ENCODE measurements at regions not wholly inside any gene's neighbourhood (a gene's known extent, or its start where the extent isn't known, plus 50 kb on each side); places are given as distances from the start of the nearest gene placed in this dataset.
"Not testable (repeated sequence)": the region's sequence is repeated elsewhere in the genome, so short reads cannot be mapped to it uniquely, and the experiment has no call there.

- no peak for DNase-seq (ENCODE audit: low read depth, low spot score)
- no peak overlapping the region for H3K4me3 ChIP-seq (ENCODE audit: low read length)
These were observed 273.7 kb upstream of the C1orf174 start for GRCh38 chr1:4173731-4174130.

- no peak for DNase-seq (ENCODE audit: low read depth, low spot score)
- H3K4me3 ChIP-seq (ENCODE audit: low read length) = no peak overlapping the region
These were observed 274.5 kb upstream of the C1orf174 start for GRCh38 chr1:4174291-4175200.

GRCh38 chr1:4175566-4176405 lies 275.7 kb upstream of the C1orf174 start:
- no peak for DNase-seq (ENCODE audit: low read depth, low spot score)
- H3K4me3 ChIP-seq (ENCODE audit: low read length) = no peak overlapping the region

- no peak for DNase-seq (ENCODE audit: low read depth, low spot score)
- H3K4me3 ChIP-seq (ENCODE audit: low read length) = no peak overlapping the region
These were observed 276.8 kb upstream of the C1orf174 start for GRCh38 chr1:4176841-4177240.

GRCh38 chr1:4177425-4178150 lies 277.5 kb upstream of the C1orf174 start:
- no peak for DNase-seq (ENCODE audit: low read depth, low spot score)
- H3K4me3 ChIP-seq (ENCODE audit: low read length) = no peak overlapping the region

GRCh38 chr1:4178501-4179113 lies 278.5 kb upstream of the C1orf174 start:
- H3K4me3 ChIP-seq (ENCODE audit: low read length) = no peak overlapping the region
- no peak for DNase-seq (ENCODE audit: low read depth, low spot score)

GRCh38 chr1:4179914-4180735 lies 280.1 kb upstream of the C1orf174 start:
- DNase-seq (ENCODE audit: low read depth, low spot score) = no peak
- H3K4me3 ChIP-seq (ENCODE audit: low read length) = no peak overlapping the region

- H3K4me3 ChIP-seq (ENCODE audit: low read length); DNase-seq (ENCODE audit: low read depth, low spot score): not testable (repeated sequence)
These were observed 286.4 kb upstream of the C1orf174 start for GRCh38 chr1:4186486-4186885.

- DNase-seq (ENCODE audit: low read depth, low spot score) = no peak
- H3K4me3 ChIP-seq (ENCODE audit: low read length) = no peak overlapping the region
These were observed 303.4 kb upstream of the C1orf174 start for GRCh38 chr1:4203501-4203900.

GRCh38 chr1:4207183-4207582 lies 307.1 kb upstream of the C1orf174 start:
- H3K4me3 ChIP-seq (ENCODE audit: low read length) = no peak overlapping the region
- DNase-seq (ENCODE audit: low read depth, low spot score) = no peak

GRCh38 chr1:4207842-4208692 lies 308.0 kb upstream of the C1orf174 start:
- H3K4me3 ChIP-seq (ENCODE audit: low read length) = no peak overlapping the region
- DNase-seq (ENCODE audit: low read depth, low spot score) = no peak

- no peak overlapping the region for H3K4me3 ChIP-seq (ENCODE audit: low read length)
- no peak for DNase-seq (ENCODE audit: low read depth, low spot score)
These were observed 310.0 kb upstream of the C1orf174 start for GRCh38 chr1:4210043-4210442.

- no peak for DNase-seq (ENCODE audit: low read depth, low spot score)
- no peak overlapping the region for H3K4me3 ChIP-seq (ENCODE audit: low read length)
These were observed 312.7 kb upstream of the C1orf174 start for GRCh38 chr1:4212796-4213195.

GRCh38 chr1:4213366-4213973 lies 313.4 kb upstream of the C1orf174 start:
- H3K4me3 ChIP-seq (ENCODE audit: low read length) = no peak overlapping the region
- no peak for DNase-seq (ENCODE audit: low read depth, low spot score)

- DNase-seq (ENCODE audit: low read depth, low spot score) = no peak
- H3K4me3 ChIP-seq (ENCODE audit: low read length) = no peak overlapping the region
These were observed 314.8 kb upstream of the C1orf174 start for GRCh38 chr1:4214826-4215225.

GRCh38 chr1:4215391-4215790 lies 315.3 kb upstream of the C1orf174 start:
- no peak overlapping the region for H3K4me3 ChIP-seq (ENCODE audit: low read length)
- no peak for DNase-seq (ENCODE audit: low read depth, low spot score)

GRCh38 chr1:4216231-4216630 lies 316.2 kb upstream of the C1orf174 start:
- no peak for DNase-seq (ENCODE audit: low read depth, low spot score)
- H3K4me3 ChIP-seq (ENCODE audit: low read length) = no peak overlapping the region
